GF-D8 (cell line): ENCODE measurements at regions not wholly inside any gene's neighbourhood (a gene's known extent, or its start where the extent isn't known, plus 50 kb on each side); places are given as distances from the start of the nearest gene placed in this dataset.

ENCODE experiments used
- DNase-seq: peaks from one replicate; lab custom pipeline; 2025; lab: John Stamatoyannopoulos, UW

- DNase-seq: no peak
Observed at GRCh38 chr1:80909172-80909784, 891.5 kb upstream of the ADGRL2 start.

GRCh38 chr1:80896781-80897356, 903.9 kb upstream of the ADGRL2 start:
- DNase-seq: no peak

GRCh38 chr1:80894921-80895320, 905.8 kb upstream of the ADGRL2 start:
- no peak for DNase-seq

- DNase-seq: no peak
Observed at GRCh38 chr1:80893115-80893514, 907.6 kb upstream of the ADGRL2 start.

GRCh38 chr1:80892539-80892938, 908.2 kb upstream of the ADGRL2 start:
- no peak for DNase-seq

- DNase-seq: no peak
Observed at GRCh38 chr1:80891871-80892270, 908.9 kb upstream of the ADGRL2 start.

- DNase-seq: no peak
Observed at GRCh38 chr1:80882553-80882952, 918.2 kb upstream of the ADGRL2 start.

- DNase-seq: no peak
Observed at GRCh38 chr1:80878343-80878742, 922.4 kb upstream of the ADGRL2 start.

GRCh38 chr1:80876035-80876434, 924.7 kb upstream of the ADGRL2 start:
- no peak for DNase-seq

- DNase-seq: no peak
Observed at GRCh38 chr1:80869299-80869698, 931.4 kb upstream of the ADGRL2 start.

GRCh38 chr1:80847904-80848303, 952.8 kb upstream of the ADGRL2 start:
- no peak for DNase-seq

- no peak for DNase-seq
Observed at GRCh38 chr1:80846966-80847365, 953.8 kb upstream of the ADGRL2 start.

GRCh38 chr1:80842796-80843195, 957.9 kb upstream of the ADGRL2 start:
- DNase-seq: no peak

- no peak for DNase-seq
Observed at GRCh38 chr1:80841261-80841660, 959.5 kb upstream of the ADGRL2 start.

GRCh38 chr1:80837066-80837465, 963.7 kb upstream of the ADGRL2 start:
- no peak for DNase-seq

- no peak for DNase-seq
Observed at GRCh38 chr1:80836505-80836904, 964.2 kb upstream of the ADGRL2 start.

GRCh38 chr1:80827666-80828065, 973.1 kb upstream of the ADGRL2 start:
- no peak for DNase-seq

GRCh38 chr1:80825067-80825466, 975.7 kb upstream of the ADGRL2 start:
- DNase-seq: no peak

- no peak for DNase-seq
Observed at GRCh38 chr1:80818211-80818610, 982.5 kb upstream of the ADGRL2 start.

GRCh38 chr1:80807981-80808380, 992.8 kb upstream of the ADGRL2 start:
- no peak for DNase-seq

GRCh38 chr1:80806431-80806830, 994.3 kb upstream of the ADGRL2 start:
- DNase-seq: no peak

- no peak for DNase-seq
Observed at GRCh38 chr1:80801695-80802094, 999.0 kb upstream of the ADGRL2 start.

GRCh38 chr1:80799457-80799856, 1001.3 kb upstream of the ADGRL2 start:
- no peak for DNase-seq

- DNase-seq: no peak
Observed at GRCh38 chr1:80779275-80779674, 1021.5 kb upstream of the ADGRL2 start.
